Esophagus muscularis mucosa (tissue), 4 donors: ENCODE measurements at regions not wholly inside any gene's neighbourhood (a gene's known extent, or its start where the extent isn't known, plus 50 kb on each side); places are given as distances from the start of the nearest gene placed in this dataset.

Experiments
- EP300 ChIP-seq: sonication (generic); formaldehyde crosslinking; IDR thresholded peaks from one replicate; pipeline ENCODE4 v1.6.1; 2017; ENCODE audit warnings: antibody characterized with exemption
- POLR2A ChIP-seq: fragments of 450-650 bp; IDR thresholded peaks from one replicate; pipeline ENCODE4 v1.6.1; 2017; ENCODE audit warnings: antibody characterized with exemption, moderate library complexity, mild to moderate bottlenecking, low read depth
- TF ChIP-seq, protein P1 (sequence below), 3 experiments: fragments of 200-600 bp in 2 of 3; fragments of 450-650 bp in 1 of 3; sonication (generic) in 2 of 3; IDR thresholded peaks; one replicate each; pipeline ENCODE4 v1.5.1; 2017 to 2019; ENCODE audit warnings: antibody characterized with exemption in 3 of 3, mild to moderate bottlenecking in 2 of 3, moderate library complexity in 1 of 3

GRCh38 chr6:90637320-90637719, 50.4 kb upstream of the MAP3K7 start:
- TF ChIP-seq POLR2A, result no peak
- TF ChIP-seq, protein P1, sequence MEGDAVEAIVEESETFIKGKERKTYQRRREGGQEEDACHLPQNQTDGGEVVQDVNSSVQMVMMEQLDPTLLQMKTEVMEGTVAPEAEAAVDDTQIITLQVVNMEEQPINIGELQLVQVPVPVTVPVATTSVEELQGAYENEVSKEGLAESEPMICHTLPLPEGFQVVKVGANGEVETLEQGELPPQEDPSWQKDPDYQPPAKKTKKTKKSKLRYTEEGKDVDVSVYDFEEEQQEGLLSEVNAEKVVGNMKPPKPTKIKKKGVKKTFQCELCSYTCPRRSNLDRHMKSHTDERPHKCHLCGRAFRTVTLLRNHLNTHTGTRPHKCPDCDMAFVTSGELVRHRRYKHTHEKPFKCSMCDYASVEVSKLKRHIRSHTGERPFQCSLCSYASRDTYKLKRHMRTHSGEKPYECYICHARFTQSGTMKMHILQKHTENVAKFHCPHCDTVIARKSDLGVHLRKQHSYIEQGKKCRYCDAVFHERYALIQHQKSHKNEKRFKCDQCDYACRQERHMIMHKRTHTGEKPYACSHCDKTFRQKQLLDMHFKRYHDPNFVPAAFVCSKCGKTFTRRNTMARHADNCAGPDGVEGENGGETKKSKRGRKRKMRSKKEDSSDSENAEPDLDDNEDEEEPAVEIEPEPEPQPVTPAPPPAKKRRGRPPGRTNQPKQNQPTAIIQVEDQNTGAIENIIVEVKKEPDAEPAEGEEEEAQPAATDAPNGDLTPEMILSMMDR (IDR thresholded peaks at IDR 0.05), result no peak
- no peak for TF ChIP-seq EP300
